Adrenal gland (tissue), 9 donors: ENCODE measurements at regions not wholly inside any gene's neighbourhood (a gene's known extent, or its start where the extent isn't known, plus 50 kb on each side); places are given as distances from the start of the nearest gene placed in this dataset.

Experiments used
- DNase-seq, 7 donors: peaks; one replicate each; pipeline ENCODE4 v3.0.0-alpha.2; 2019 to 2020
- H3K27ac ChIP-seq, 5 donors: fragments of 200-600 bp; sonication (generic) in 4 of 5; 1 replicate in 3 of 5; 2 replicates in 2 of 5; pipeline versions ENCODE4 v1.5.1 to v1.8.0; 2016 to 2020; ENCODE audit warnings: mild to moderate bottlenecking in 1 of 5
- H3K27me3 ChIP-seq: fragments of 200-600 bp; 2 replicates; pipeline ENCODE4 v1.8.0; 2021
- H3K36me3 ChIP-seq, 2 donors: fragments of 200-600 bp; replicated peaks in 1 of 2; 1 replicate in 1 of 2; 2 replicates in 1 of 2; pipeline versions ENCODE4 v1.5.1 to v1.8.0; 2018 to 2022
- H3K4me1 ChIP-seq, 2 donors: fragments of 200-600 bp; replicated peaks in 1 of 2; 1 replicate in 1 of 2; 2 replicates in 1 of 2; pipeline versions ENCODE4 v1.5.1 to v1.8.0; 2018 to 2021
- H3K4me3 ChIP-seq, 4 donors: fragments of 200-600 bp; sonication (generic) in 3 of 4; one replicate each; pipeline ENCODE4 v1.5.1; 2016 to 2018
- H3K9me3 ChIP-seq, 3 donors: fragments of 200-600 bp; sonication (generic) in 1 of 3; replicated peaks in 1 of 3; 1 replicate in 2 of 3; 2 replicates in 1 of 3; pipeline versions ENCODE4 v1.5.1 to v1.8.0; 2016 to 2021
- CTCF ChIP-seq, 6 experiments: fragments of 450-650 bp in 4 of 6; fragments of 200-600 bp in 2 of 6; sonication (generic) in 1 of 6; IDR thresholded peaks; 1 replicate in 5 of 6; 2 replicates in 1 of 6; pipeline versions ENCODE4 v1.5.1 to v1.8.0; 2016 to 2021; ENCODE audit warnings: antibody characterized with exemption in 6 of 6, mild to moderate bottlenecking in 2 of 6, moderate library complexity in 1 of 6
- POLR2A ChIP-seq, 2 donors: fragments of 450-650 bp; IDR thresholded peaks; one replicate each; pipeline ENCODE4 v1.6.1; 2017; ENCODE audit warnings: antibody characterized with exemption in 2 of 2, mild to moderate bottlenecking in 2 of 2, moderate library complexity in 1 of 2
- WGBS, 4 donors: extraction: QIAGEN DNeasy Blood & Tissue Kit in 2 of 4; methylation state at CpG; one replicate each; pipeline versions ENCODE4 v1.1.5 to v1.1.7; 2013 to 2017; 5-methylcytosine and 5-hydroxymethylcytosine counted together
- intact Hi-C, 2 donors: fragments of 100-400 bp; cut with DNase I; formaldehyde crosslinking; loops; one replicate each; pipeline versions ENCODE4 v1.14.1 to v1.15.0; 2022 to 2023
- donor health status: healthy with polysubstance abuse.
- donor health status: Bipolar disorder and iron deficiency.
- donor health status: DM: yes; HTN: yes; CAD: no.
- donor health status: DM: no; HTN: no; CAD: no.
- donor health status: DM: no; HTN: no; CAD: no.

- Histone ChIP-seq H3K9me3 (no peaks in the 10 kb centered on the region), H3K4me3 (no peak overlapping the region), H3K36me3 (no peaks in the 10 kb centered on the region), H3K27me3 (no peaks in the 10 kb centered on the region), H3K4me1 (no peaks in the 10 kb centered on the region), H3K27ac (no peak overlapping the region)
- 63 to 67% (median 63%) methylated on average over 3 of the region's 3 CpGs for WGBS, 4 donors
- TF ChIP-seq CTCF (IDR thresholded peaks at IDR 0.05) = no peak
- no peak for TF ChIP-seq POLR2A (IDR thresholded peaks at IDR 0.05)
- DNase-seq = no peak
- intact Hi-C loops = no loop called here
Measured at GRCh38 chr5:121373371-121373770, 478.3 kb upstream of the FTMT start.

- Histone ChIP-seq H3K4me1 (no peaks in the 10 kb centered on the region), H3K36me3 (no peaks in the 10 kb centered on the region), H3K9me3 (no peaks in the 10 kb centered on the region), H3K4me3 (no peak overlapping the region), H3K27me3 (no peaks in the 10 kb centered on the region), H3K27ac (no peak overlapping the region)
- TF ChIP-seq POLR2A (IDR thresholded peaks at IDR 0.05) (no peak), CTCF (IDR thresholded peaks at IDR 0.05) (no peak)
- 17 to 26% (median 23%) methylated on average over 1 of the region's 1 CpG for WGBS, 4 donors
- intact Hi-C loops = no loop called here
- DNase-seq = no peak
Measured at GRCh38 chr5:121377461-121377860, 474.2 kb upstream of the FTMT start.

- H3K9me3 ChIP-seq = no peaks in the 10 kb centered on the region
- no peak overlapping the region for H3K27ac ChIP-seq
- intact Hi-C loops = no loop called here
- no peak for DNase-seq
- no peaks in the 10 kb centered on the region for H3K36me3 ChIP-seq
- TF ChIP-seq POLR2A (IDR thresholded peaks at IDR 0.05) = no peak
- TF ChIP-seq CTCF (IDR thresholded peaks at IDR 0.05) = no peak
- H3K27me3 ChIP-seq = no peaks in the 10 kb centered on the region
- no peak overlapping the region for H3K4me3 ChIP-seq
- H3K4me1 ChIP-seq = no peaks in the 10 kb centered on the region
- WGBS, 4 donors = 56 to 68% (median 62%) methylated on average over 3 of the region's 3 CpGs
Measured at GRCh38 chr5:121378046-121378445, 473.6 kb upstream of the FTMT start.

GRCh38 chr5:121378559-121379359, 472.9 kb upstream of the FTMT start:
- H3K4me3 ChIP-seq = no peak overlapping the region
- no peak for DNase-seq
- no peaks in the 10 kb centered on the region for H3K9me3 ChIP-seq
- no peak overlapping the region for H3K27ac ChIP-seq
- WGBS, 4 donors = 76 to 94% (median 85%) methylated on average over 3 of the region's 3 CpGs
- no peaks in the 10 kb centered on the region for H3K4me1 ChIP-seq
- no peaks in the 10 kb centered on the region for H3K36me3 ChIP-seq
- H3K27me3 ChIP-seq = no peaks in the 10 kb centered on the region
- TF ChIP-seq POLR2A (IDR thresholded peaks at IDR 0.05) = no peak
- TF ChIP-seq CTCF (IDR thresholded peaks at IDR 0.05) = no peak
- intact Hi-C loops = no loop called here
